Hepatocyte (in vitro differentiated cells): ENCODE measurements at regions not wholly inside any gene's neighbourhood (a gene's known extent, or its start where the extent isn't known, plus 50 kb on each side); places are given as distances from the start of the nearest gene placed in this dataset.

Experiments
- DNase-seq: peaks from one replicate; pipeline ENCODE4 v3.0.0-alpha.2; 2016; ENCODE audit warnings: low spot score
- H2AFZ ChIP-seq: fragments of 200-600 bp; sonication (generic); 2 replicates; pipeline ENCODE4 v1.6.0; 2016; ENCODE audit warnings: antibody characterized with exemption, mild to moderate bottlenecking
- H3K27ac ChIP-seq: fragments of 200-600 bp; sonication (generic); 2 replicates; pipeline ENCODE4 v1.5.1; 2016; ENCODE audit warnings: mild to moderate bottlenecking
- H3K27me3 ChIP-seq: fragments of 200-600 bp; sonication (generic); 2 replicates; pipeline ENCODE4 v1.6.1; 2016
- H3K36me3 ChIP-seq: fragments of 200-600 bp; sonication (generic); replicated peaks from 2 replicates; pipeline ENCODE4 v1.5.1; 2016; ENCODE audit warnings: low read depth; ENCODE audit not compliant: insufficient read depth
- H3K4me1 ChIP-seq: fragments of 200-600 bp; sonication (generic); 2 replicates; pipeline ENCODE4 v1.5.1; 2016; ENCODE audit warnings: mild to moderate bottlenecking, moderate library complexity; ENCODE audit not compliant: insufficient read depth
- H3K4me2 ChIP-seq: fragments of 200-600 bp; sonication (generic); 2 replicates; pipeline ENCODE4 v1.6.0; 2016
- H3K4me3 ChIP-seq: fragments of 200-600 bp; sonication (generic); 2 replicates; pipeline ENCODE4 v1.5.1; 2016; ENCODE audit warnings: mild to moderate bottlenecking
- H3K79me2 ChIP-seq: fragments of 200-600 bp; sonication (generic); 2 replicates; pipeline ENCODE4 v1.6.0; 2017; ENCODE audit warnings: mild to moderate bottlenecking
- H3K9me2 ChIP-seq: fragments of 200-600 bp; sonication (generic); replicated peaks from 2 replicates; pipeline ENCODE4 v1.6.0; 2017; ENCODE audit warnings: mild to moderate bottlenecking; ENCODE audit not compliant: insufficient read depth
- H3K9me3 ChIP-seq: fragments of 200-600 bp; sonication (generic); 2 replicates; pipeline ENCODE4 v1.5.1; 2016; ENCODE audit warnings: low read depth, mild to moderate bottlenecking
- H4K20me1 ChIP-seq: fragments of 200-600 bp; sonication (generic); 2 replicates; pipeline ENCODE4 v1.6.0; 2016; ENCODE audit warnings: mild to moderate bottlenecking; ENCODE audit not compliant: insufficient read depth, poor library complexity, severe bottlenecking
- EZH2 ChIP-seq: fragments of 200-600 bp; sonication (generic); IDR thresholded peaks from 2 replicates; pipeline ENCODE4 v1.6.1; 2016; ENCODE audit warnings: antibody characterized with exemption, mild to moderate bottlenecking, borderline replicate concordance
- EZH2phosphoT487 ChIP-seq: fragments of 200-600 bp; sonication (generic); IDR thresholded peaks from one replicate; pipeline ENCODE4 v1.6.1; 2018; ENCODE audit warnings: antibody characterized with exemption, mild to moderate bottlenecking, low read depth, moderate library complexity; ENCODE audit not compliant: unreplicated experiment, severe bottlenecking
- WGBS: methylation state at CpG from one replicate; pipeline ENCODE4 v1.1.6; 2016; ENCODE audit warnings: low lambda C conversion rate; ENCODE audit errors: missing lambda C conversion rate; 5-methylcytosine and 5-hydroxymethylcytosine counted together
- TF ChIP-seq, protein P1 (sequence below): fragments of 200-600 bp; sonication (generic); IDR thresholded peaks from 2 replicates; pipeline ENCODE4 v1.5.1; 2016; ENCODE audit warnings: antibody characterized with exemption, mild to moderate bottlenecking; ENCODE audit not compliant: poor library complexity

DNA sequence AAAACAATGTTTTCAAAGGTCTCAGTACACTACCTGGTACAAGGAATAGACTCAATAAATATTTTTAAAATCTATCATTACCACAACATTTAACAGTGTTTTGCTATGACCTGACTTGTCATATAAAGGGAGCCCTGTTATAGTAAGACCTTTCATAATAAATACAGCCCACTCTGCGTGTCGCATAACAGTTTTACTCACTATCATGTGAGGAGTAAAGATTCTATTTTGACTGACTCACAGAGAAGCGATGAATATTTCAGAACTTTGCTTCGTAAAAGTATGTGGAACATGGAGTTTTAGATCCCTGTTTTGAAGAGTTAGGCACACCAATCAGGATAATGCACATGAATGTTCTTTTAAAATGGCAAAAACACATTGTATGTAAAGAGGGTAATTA is 531.2 kb downstream of the KCNA4 start:
- Histone ChIP-seq H3K27ac (no peak overlapping the region), H3K9me2 (no peaks in the 10 kb centered on the region), H3K4me3 (no peak overlapping the region), H3K9me3 (no peaks in the 10 kb centered on the region), H3K4me2 (no peak overlapping the region), H3K36me3 (no peaks in the 10 kb centered on the region), H2AFZ (no peak overlapping the region), H3K79me2 (no peaks in the 10 kb centered on the region), H4K20me1 (no peaks in the 10 kb centered on the region), H3K27me3 (no peaks in the 10 kb centered on the region), H3K4me1 (no peaks in the 10 kb centered on the region)
- WGBS = 86% methylated on average over 4 of the region's 4 CpGs
- no peak for DNase-seq
- TF ChIP-seq EZH2 (no peak), EZH2phosphoT487 (no peak)
- TF ChIP-seq, protein P1, sequence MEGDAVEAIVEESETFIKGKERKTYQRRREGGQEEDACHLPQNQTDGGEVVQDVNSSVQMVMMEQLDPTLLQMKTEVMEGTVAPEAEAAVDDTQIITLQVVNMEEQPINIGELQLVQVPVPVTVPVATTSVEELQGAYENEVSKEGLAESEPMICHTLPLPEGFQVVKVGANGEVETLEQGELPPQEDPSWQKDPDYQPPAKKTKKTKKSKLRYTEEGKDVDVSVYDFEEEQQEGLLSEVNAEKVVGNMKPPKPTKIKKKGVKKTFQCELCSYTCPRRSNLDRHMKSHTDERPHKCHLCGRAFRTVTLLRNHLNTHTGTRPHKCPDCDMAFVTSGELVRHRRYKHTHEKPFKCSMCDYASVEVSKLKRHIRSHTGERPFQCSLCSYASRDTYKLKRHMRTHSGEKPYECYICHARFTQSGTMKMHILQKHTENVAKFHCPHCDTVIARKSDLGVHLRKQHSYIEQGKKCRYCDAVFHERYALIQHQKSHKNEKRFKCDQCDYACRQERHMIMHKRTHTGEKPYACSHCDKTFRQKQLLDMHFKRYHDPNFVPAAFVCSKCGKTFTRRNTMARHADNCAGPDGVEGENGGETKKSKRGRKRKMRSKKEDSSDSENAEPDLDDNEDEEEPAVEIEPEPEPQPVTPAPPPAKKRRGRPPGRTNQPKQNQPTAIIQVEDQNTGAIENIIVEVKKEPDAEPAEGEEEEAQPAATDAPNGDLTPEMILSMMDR = no peak

DNA sequence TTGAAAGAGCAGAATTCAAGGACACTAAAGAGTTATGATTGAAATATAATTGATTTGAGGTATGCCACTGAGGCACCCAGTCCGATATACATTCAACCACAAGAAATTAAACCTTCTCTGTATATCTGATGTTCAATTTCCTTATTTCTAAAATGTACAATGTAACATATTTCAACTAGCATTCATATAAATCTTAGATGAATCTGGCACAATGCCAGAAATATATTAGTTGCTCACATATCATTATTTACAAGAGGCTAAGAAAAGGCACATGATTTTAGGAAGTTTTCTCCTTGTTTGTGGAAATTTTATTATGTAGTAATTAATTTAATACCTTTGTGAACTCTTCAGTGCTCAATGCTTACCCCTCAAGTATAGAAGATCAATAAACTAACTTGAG is 532.3 kb downstream of the KCNA4 start:
- Histone ChIP-seq H3K27me3 (no peaks in the 10 kb centered on the region), H3K9me2 (no peaks in the 10 kb centered on the region), H3K4me3 (no peak overlapping the region), H3K9me3 (no peaks in the 10 kb centered on the region), H3K4me1 (no peaks in the 10 kb centered on the region), H4K20me1 (no peaks in the 10 kb centered on the region), H3K4me2 (no peak overlapping the region), H3K27ac (no peak overlapping the region), H3K36me3 (no peaks in the 10 kb centered on the region), H3K79me2 (no peaks in the 10 kb centered on the region), H2AFZ (no peak overlapping the region)
- WGBS = 96% methylated on average over 1 of the region's 1 CpG
- no peak for TF ChIP-seq EZH2phosphoT487
- TF ChIP-seq, protein P1 = no peak
- DNase-seq = no peak

DNA sequence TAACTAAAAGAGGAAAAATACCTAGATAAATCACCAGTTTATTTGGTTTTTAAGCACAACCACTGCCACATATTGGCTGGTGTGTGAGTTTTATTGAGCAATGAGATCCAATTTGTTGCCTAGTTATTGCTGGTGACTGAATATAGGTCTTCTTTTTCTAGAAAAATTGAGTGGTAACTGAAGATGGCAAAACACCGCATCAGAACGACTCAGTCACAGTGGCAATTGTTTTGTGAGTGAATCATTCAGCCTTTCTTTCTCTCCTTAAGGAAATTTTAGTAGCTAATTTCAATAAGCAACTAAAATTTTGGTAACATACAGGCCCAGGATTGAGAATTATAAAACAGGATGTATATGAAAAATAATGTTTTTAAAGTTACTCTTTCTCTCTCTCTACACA is 533.0 kb downstream of the KCNA4 start:
- H4K20me1 ChIP-seq = no peaks in the 10 kb centered on the region
- no peak overlapping the region for H3K4me3 ChIP-seq
- no peaks in the 10 kb centered on the region for H3K4me1 ChIP-seq
- no peaks in the 10 kb centered on the region for H3K79me2 ChIP-seq
- H2AFZ ChIP-seq = no peak overlapping the region
- no peaks in the 10 kb centered on the region for H3K9me3 ChIP-seq
- H3K27me3 ChIP-seq = no peaks in the 10 kb centered on the region
- no peaks in the 10 kb centered on the region for H3K36me3 ChIP-seq
- TF ChIP-seq, protein P1 = no peak
- TF ChIP-seq EZH2 (no peak), EZH2phosphoT487 (no peak)
- DNase-seq = no peak
- H3K9me2 ChIP-seq = no peaks in the 10 kb centered on the region
- 73% methylated on average over 2 of the region's 2 CpGs for WGBS
- no peak overlapping the region for H3K4me2 ChIP-seq
- no peak overlapping the region for H3K27ac ChIP-seq

DNA sequence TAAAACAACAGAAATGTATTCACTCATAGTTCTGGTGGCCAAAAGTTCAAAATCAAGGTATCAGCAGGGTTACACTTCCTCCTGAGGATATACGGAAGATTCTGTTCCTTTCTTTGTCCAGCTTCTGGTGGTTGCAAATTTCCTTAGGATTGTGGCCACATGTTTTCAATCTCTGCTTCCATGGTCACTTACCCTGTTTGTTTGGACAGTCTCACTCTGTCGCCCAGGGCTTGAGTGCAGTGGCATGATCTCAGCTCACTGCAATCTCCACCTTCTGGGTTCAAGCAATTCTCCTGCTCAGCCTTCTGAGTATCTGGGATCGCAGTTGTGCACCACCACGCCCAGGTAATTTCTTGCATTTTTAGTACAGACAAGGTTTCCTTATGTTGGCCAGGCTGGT is 534.3 kb downstream of the KCNA4 start:
- WGBS = 68% methylated on average over 4 of the region's 4 CpGs
- no peak for DNase-seq
- H3K4me3 ChIP-seq = no peak overlapping the region
- H3K4me1 ChIP-seq = no peaks in the 10 kb centered on the region
- no peak overlapping the region for H3K4me2 ChIP-seq
- no peak overlapping the region for H2AFZ ChIP-seq
- H3K9me2 ChIP-seq = no peaks in the 10 kb centered on the region
- H3K27ac ChIP-seq = no peak overlapping the region
- H3K27me3 ChIP-seq = no peaks in the 10 kb centered on the region
- H3K9me3 ChIP-seq = no peaks in the 10 kb centered on the region
- H3K36me3 ChIP-seq = no peaks in the 10 kb centered on the region
- H3K79me2 ChIP-seq = no peaks in the 10 kb centered on the region
- no peaks in the 10 kb centered on the region for H4K20me1 ChIP-seq
- TF ChIP-seq EZH2 (no peak), EZH2phosphoT487 (no peak)
- TF ChIP-seq, protein P1 = no peak
